Mesenchymal stem cell (in vitro differentiated cells and primary cell): ENCODE measurements at regions not wholly inside any gene's neighbourhood (a gene's known extent, or its start where the extent isn't known, plus 50 kb on each side); places are given as distances from the start of the nearest gene placed in this dataset.

Experiments
- DNase-seq: peaks from one replicate; pipeline ENCODE4 v3.0.0-alpha.2; 2013
- H2AFZ ChIP-seq: one replicate; pipeline ENCODE4 v1.6.1; 2013; ENCODE audit warnings: low read depth, mild to moderate bottlenecking, control low read depth, inconsistent platforms, low read length, moderate library complexity
- H2AK5ac ChIP-seq: 2 replicates; pipeline ENCODE4 v1.6.1; 2013; ENCODE audit warnings: low read length, moderate library complexity, mild to moderate bottlenecking, inconsistent platforms; ENCODE audit not compliant: severe bottlenecking
- H2BK120ac ChIP-seq: one replicate; pipeline ENCODE4 v1.6.1; 2013; ENCODE audit warnings: low read depth, mild to moderate bottlenecking, inconsistent platforms, low read length, moderate library complexity
- H2BK12ac ChIP-seq, 2 experiments: one replicate each; pipeline ENCODE4 v1.6.1; 2013; ENCODE audit warnings: inconsistent platforms in 2 of 2, low read length in 2 of 2, mild to moderate bottlenecking in 2 of 2, moderate library complexity in 2 of 2, control low read depth in 1 of 2
- H2BK15ac ChIP-seq: one replicate; pipeline ENCODE4 v1.6.1; 2013; ENCODE audit warnings: mild to moderate bottlenecking, low read depth, inconsistent platforms; ENCODE audit not compliant: poor library complexity, severe bottlenecking
- H2BK5ac ChIP-seq: 2 replicates; pipeline ENCODE4 v1.6.1; 2013; ENCODE audit warnings: low read depth, mild to moderate bottlenecking, low read length, control low read depth, inconsistent platforms; ENCODE audit not compliant: poor library complexity, severe bottlenecking
- H3K14ac ChIP-seq, 2 experiments: one replicate each; pipeline ENCODE4 v1.6.1; 2013; ENCODE audit warnings: inconsistent platforms in 2 of 2, low read length in 2 of 2, control low read depth in 1 of 2, mild to moderate bottlenecking in 1 of 2, moderate library complexity in 1 of 2
- H3K18ac ChIP-seq, 2 experiments: one replicate each; pipeline ENCODE4 v1.6.1; 2013; ENCODE audit warnings: inconsistent platforms in 2 of 2, low read length in 2 of 2, control low read depth in 1 of 2, low read depth in 1 of 2, mild to moderate bottlenecking in 1 of 2
- H3K23ac ChIP-seq, 2 experiments: one replicate each; pipeline ENCODE4 v1.6.1; 2013; ENCODE audit warnings: inconsistent platforms in 2 of 2, low read length in 2 of 2, mild to moderate bottlenecking in 2 of 2, moderate library complexity in 2 of 2, control low read depth in 1 of 2
- H3K27ac ChIP-seq: 2 replicates; pipeline ENCODE4 v1.5.1; 2013; ENCODE audit warnings: mild to moderate bottlenecking, moderate library complexity, low read length, control low read depth, inconsistent platforms; ENCODE audit not compliant: poor library complexity, severe bottlenecking
- H3K27me3 ChIP-seq, 2 experiments: 2 replicates each; pipeline versions ENCODE4 v1.6.1 to v1.7.0; 2013; ENCODE audit warnings: low read length in 2 of 2, mild to moderate bottlenecking in 2 of 2, moderate library complexity in 2 of 2, control low read depth in 1 of 2, inconsistent platforms in 1 of 2; ENCODE audit not compliant: control insufficient read depth in 1 of 2, insufficient read depth in 1 of 2
- H3K36me3 ChIP-seq, 2 experiments: 2 replicates each; pipeline versions ENCODE4 v1.6.1 to v1.7.0; 2013; ENCODE audit warnings: low read length in 2 of 2, control low read depth in 1 of 2, inconsistent platforms in 1 of 2, low read depth in 1 of 2, mild to moderate bottlenecking in 1 of 2; ENCODE audit not compliant: insufficient read depth in 2 of 2, control insufficient read depth in 1 of 2
- H3K4ac ChIP-seq, 2 experiments: one replicate each; pipeline ENCODE4 v1.6.1; 2013; ENCODE audit warnings: inconsistent platforms in 2 of 2, low read length in 2 of 2, mild to moderate bottlenecking in 2 of 2, moderate library complexity in 2 of 2, control low read depth in 1 of 2, low read depth in 1 of 2
- H3K4me1 ChIP-seq: 2 replicates; pipeline ENCODE4 v1.6.1; 2013; ENCODE audit warnings: low read depth, low read length, control low read depth; ENCODE audit not compliant: control insufficient read depth, insufficient read depth
- H3K4me2 ChIP-seq: 2 replicates; pipeline ENCODE4 v1.6.1; 2013; ENCODE audit warnings: low read length, mild to moderate bottlenecking, inconsistent platforms; ENCODE audit not compliant: poor library complexity, severe bottlenecking
- H3K4me3 ChIP-seq, 2 experiments: 2 replicates each; pipeline versions ENCODE4 v1.5.1 to v1.7.0; 2013; ENCODE audit warnings: low read length in 2 of 2, mild to moderate bottlenecking in 2 of 2, control low read depth in 1 of 2, low read depth in 1 of 2; ENCODE audit not compliant: insufficient read depth in 1 of 2
- H3K79me1 ChIP-seq: replicated peaks from 2 replicates; pipeline ENCODE4 v1.6.1; 2013; ENCODE audit warnings: mild to moderate bottlenecking, control low read depth, low read length, inconsistent platforms; ENCODE audit not compliant: poor library complexity, severe bottlenecking
- H3K9ac ChIP-seq: 2 replicates; pipeline ENCODE4 v1.7.0; 2013; ENCODE audit warnings: mild to moderate bottlenecking, low read length, moderate library complexity
- H3K9me3 ChIP-seq: 2 replicates; pipeline ENCODE4 v1.7.0; 2013; ENCODE audit warnings: mild to moderate bottlenecking, low read length; ENCODE audit not compliant: control insufficient read depth
- H4K8ac ChIP-seq: one replicate; pipeline ENCODE4 v1.6.1; 2013; ENCODE audit warnings: inconsistent platforms, mild to moderate bottlenecking, low read length, moderate library complexity
- H4K91ac ChIP-seq: one replicate; pipeline ENCODE4 v1.6.1; 2013; ENCODE audit warnings: mild to moderate bottlenecking, low read length, inconsistent platforms
- WGBS: methylation state at CpG from one replicate; pipeline ENCODE4 v1.1.7; 2013; ENCODE audit warnings: mixed read lengths; 5-methylcytosine and 5-hydroxymethylcytosine counted together

DNA sequence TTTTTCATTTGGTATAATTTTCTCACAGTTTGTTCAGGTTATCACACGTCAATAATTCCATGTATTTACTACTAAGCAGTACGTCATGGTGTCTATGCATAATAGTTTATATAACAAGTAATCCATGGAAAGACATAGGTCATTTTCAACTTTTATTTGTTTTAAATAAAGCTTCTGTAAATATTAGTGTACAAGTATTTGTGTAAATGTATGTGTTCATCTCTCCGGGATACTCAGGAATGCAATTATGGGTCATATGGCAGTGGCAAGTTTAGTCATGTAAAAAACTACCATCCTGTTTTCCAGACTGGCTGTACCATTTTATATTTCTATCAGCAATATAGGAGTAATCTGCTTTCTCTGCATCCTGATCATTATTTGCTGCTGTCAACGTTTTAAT is 231.1 kb upstream of the ZNF804A start:
- no peaks in the 10 kb centered on the region for H3K79me1 ChIP-seq
- H3K4ac ChIP-seq: no peak overlapping the region
- no peaks in the 10 kb centered on the region for H3K4me1 ChIP-seq
- no peak overlapping the region for H4K91ac ChIP-seq
- no peak overlapping the region for H2AFZ ChIP-seq
- H4K8ac ChIP-seq: no peak overlapping the region
- no peak overlapping the region for H3K14ac ChIP-seq
- H3K9me3 ChIP-seq: no peaks in the 10 kb centered on the region
- H3K4me3 ChIP-seq: no peak overlapping the region
- no peaks in the 10 kb centered on the region for H3K36me3 ChIP-seq
- H3K9ac ChIP-seq: no peak overlapping the region
- no peak overlapping the region for H3K4me2 ChIP-seq
- H2AK5ac ChIP-seq: no peak overlapping the region
- no peak overlapping the region for H2BK120ac ChIP-seq
- H2BK15ac ChIP-seq: no peak overlapping the region
- WGBS: 57% methylated on average over 1 of the region's 4 CpGs
- H2BK12ac ChIP-seq: no peak overlapping the region
- H3K27me3 ChIP-seq: no peaks in the 10 kb centered on the region
- DNase-seq: peak; percentile 29
- H3K27ac ChIP-seq: no peak overlapping the region
- H3K18ac ChIP-seq: no peak overlapping the region
- H3K23ac ChIP-seq: no peak overlapping the region
- no peak overlapping the region for H2BK5ac ChIP-seq

DNA sequence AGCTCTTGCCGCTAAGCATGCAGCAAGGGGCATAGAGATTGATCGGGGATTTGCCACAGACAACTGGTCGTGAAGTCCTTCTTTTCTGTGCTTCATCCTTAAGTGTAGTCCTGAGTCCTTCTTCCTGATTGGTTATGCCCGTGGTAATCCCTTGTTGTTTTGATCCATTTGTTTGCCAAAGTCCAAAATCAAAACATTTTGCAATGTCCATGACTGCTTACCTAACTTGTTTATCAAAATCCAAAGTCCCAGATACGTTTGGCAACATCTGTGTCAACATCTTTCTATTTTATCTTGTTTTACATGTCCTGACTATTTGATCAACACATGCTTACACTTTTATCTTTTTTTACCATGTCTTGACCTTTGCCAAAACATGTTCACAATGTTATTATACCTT is 229.0 kb upstream of the ZNF804A start:
- Histone ChIP-seq H4K91ac (no peak overlapping the region), H3K18ac (no peak overlapping the region), H2AK5ac (no peak overlapping the region), H3K9me3 (no peaks in the 10 kb centered on the region), H3K4ac (no peak overlapping the region), H2BK15ac (no peak overlapping the region), H2AFZ (peak overlapping the region; percentile 37), H2BK12ac (peak overlapping the region in 1 of 2 experiments; percentile 79), H3K23ac (no peak overlapping the region), H3K79me1 (no peaks in the 10 kb centered on the region), H3K4me1 (no peaks in the 10 kb centered on the region), H2BK5ac (no peak overlapping the region), H2BK120ac (no peak overlapping the region), H3K4me3 (no peak overlapping the region), H3K9ac (no peak overlapping the region), H3K4me2 (no peak overlapping the region), H4K8ac (no peak overlapping the region), H3K27me3 (no peaks in the 10 kb centered on the region), H3K36me3 (no peaks in the 10 kb centered on the region), H3K27ac (no peak overlapping the region), H3K14ac (no peak overlapping the region)
- 84% methylated on average over 5 of the region's 5 CpGs for WGBS
- DNase-seq: no peak

DNA sequence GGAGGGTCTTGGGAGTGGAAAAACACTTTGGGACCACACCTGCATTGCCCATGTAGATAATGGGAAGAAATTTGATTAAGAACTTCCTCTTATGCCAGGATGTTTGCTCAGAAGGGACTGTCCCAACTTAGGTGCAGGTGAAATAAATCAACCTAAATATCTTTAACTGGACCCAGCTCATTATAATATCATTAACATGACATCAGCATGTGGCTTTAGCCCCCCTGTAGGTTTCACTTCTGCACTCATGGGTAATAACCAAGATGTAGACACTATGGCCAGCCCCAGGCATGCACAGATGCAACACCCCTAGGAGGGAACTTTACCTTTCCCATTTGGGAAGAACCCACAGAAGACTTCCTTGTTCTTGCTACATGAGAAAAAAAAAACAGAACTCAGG is 227.4 kb upstream of the ZNF804A start:
- no peak overlapping the region for H2BK15ac ChIP-seq
- no peak overlapping the region for H4K8ac ChIP-seq
- H3K79me1 ChIP-seq: no peaks in the 10 kb centered on the region
- no peak overlapping the region for H3K27ac ChIP-seq
- H3K27me3 ChIP-seq: no peaks in the 10 kb centered on the region
- H3K14ac ChIP-seq: no peak overlapping the region
- H2BK120ac ChIP-seq: no peak overlapping the region
- H2AK5ac ChIP-seq: no peak overlapping the region
- H2AFZ ChIP-seq: no peak overlapping the region
- H3K4me3 ChIP-seq: no peak overlapping the region
- no peak overlapping the region for H4K91ac ChIP-seq
- no peak overlapping the region for H3K9ac ChIP-seq
- H3K18ac ChIP-seq: no peak overlapping the region
- no peak for DNase-seq
- H3K4ac ChIP-seq: no peak overlapping the region
- H2BK5ac ChIP-seq: no peak overlapping the region
- H2BK12ac ChIP-seq: no peak overlapping the region
- no peak overlapping the region for H3K4me2 ChIP-seq
- no peak overlapping the region for H3K23ac ChIP-seq
- H3K4me1 ChIP-seq: no peaks in the 10 kb centered on the region
- H3K9me3 ChIP-seq: no peaks in the 10 kb centered on the region
- no peaks in the 10 kb centered on the region for H3K36me3 ChIP-seq

DNA sequence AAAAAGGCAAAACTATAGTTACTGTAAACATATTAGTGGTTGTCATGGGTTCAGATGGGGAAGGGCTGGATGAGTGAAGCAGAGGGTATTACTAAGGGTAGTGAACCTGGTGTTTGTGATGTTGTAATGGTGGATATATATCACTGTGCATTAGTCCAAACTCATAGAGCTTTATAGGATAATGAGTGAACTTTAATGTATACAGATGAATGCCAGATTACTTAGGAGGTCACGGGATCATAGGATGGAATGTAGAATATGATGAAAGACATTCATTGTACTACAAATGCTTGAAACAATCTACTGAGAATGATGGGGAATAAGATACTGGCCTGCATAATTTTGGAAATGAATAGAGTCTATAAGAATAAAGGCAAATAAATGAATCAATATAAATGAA is 226.7 kb upstream of the ZNF804A start:
- no peak overlapping the region for H3K18ac ChIP-seq
- no peak overlapping the region for H2BK12ac ChIP-seq
- H3K4me3 ChIP-seq: no peak overlapping the region
- H3K4ac ChIP-seq: no peak overlapping the region
- no peaks in the 10 kb centered on the region for H3K36me3 ChIP-seq
- H3K79me1 ChIP-seq: no peaks in the 10 kb centered on the region
- H2BK15ac ChIP-seq: no peak overlapping the region
- H3K27ac ChIP-seq: no peak overlapping the region
- H2AFZ ChIP-seq: no peak overlapping the region
- H3K9me3 ChIP-seq: no peaks in the 10 kb centered on the region
- 59% methylated on average over 1 of the region's 1 CpG for WGBS
- H3K4me1 ChIP-seq: no peaks in the 10 kb centered on the region
- no peak overlapping the region for H4K8ac ChIP-seq
- H3K4me2 ChIP-seq: no peak overlapping the region
- no peak overlapping the region for H4K91ac ChIP-seq
- DNase-seq: peak; percentile 49
- no peak overlapping the region for H2BK120ac ChIP-seq
- H3K9ac ChIP-seq: no peak overlapping the region
- H2BK5ac ChIP-seq: no peak overlapping the region
- H3K14ac ChIP-seq: no peak overlapping the region
- H2AK5ac ChIP-seq: no peak overlapping the region
- no peak overlapping the region for H3K23ac ChIP-seq
- no peaks in the 10 kb centered on the region for H3K27me3 ChIP-seq
